ENCODE measurements at regions not wholly inside any gene's neighbourhood (a gene's known extent, or its start where the extent isn't known, plus 50 kb on each side); places are given as distances from the start of the nearest gene placed in this dataset.

- no peaks in the 10 kb centered on the region for H3K4me1 Mint-ChIP-seq
- DNase-seq (no peak), ATAC-seq (ENCODE audit: low read depth) (no peak)
- Histone ChIP-seq H3K79me2 (ENCODE audit: control insufficient read depth, insufficient read depth, low read length) (no peaks in the 10 kb centered on the region), H3K36me3 (replicated peaks in 1 of 2; ENCODE audit: control extremely low read depth in 1 of 2, control insufficient read depth in 1 of 2, extremely low read depth in 1 of 2, insufficient read depth in 2 of 2, low read length in 1 of 2) (no peaks in the 10 kb centered on the region), H3K9ac (ENCODE audit: low read length) (no peak overlapping the region), H3K4me3 (ENCODE audit: control extremely low read depth in 1 of 5, extremely low read depth in 1 of 5, insufficient read depth in 1 of 5, low read depth in 2 of 5, low read length in 4 of 5) (no peak overlapping the region), H3K27ac (ENCODE audit: low read length in 2 of 2) (no peak overlapping the region), H2AFZ (ENCODE audit: insufficient read depth, low read depth, low read length, poor library complexity, severe bottlenecking) (no peak overlapping the region), H3K4me2 (replicated peaks; ENCODE audit: low read depth, low read length, poor library complexity, severe bottlenecking) (no peak overlapping the region), H3K4me1 (ENCODE audit: control insufficient read depth in 2 of 2, insufficient read depth in 2 of 2, low read length in 2 of 2) (no peaks in the 10 kb centered on the region), H4K20me1 (ENCODE audit: control insufficient read depth, insufficient read depth, low read length, poor library complexity, severe bottlenecking) (no peaks in the 10 kb centered on the region), H3K9me3 (ENCODE audit: control extremely low read depth in 1 of 3, control insufficient read depth in 2 of 3, insufficient read depth in 1 of 3, low read length in 2 of 3) (no peaks in the 10 kb centered on the region), H3K27me3 (replicated peaks in 1 of 4; ENCODE audit: control extremely low read depth in 1 of 4, control insufficient read depth in 3 of 4, insufficient read depth in 4 of 4, low read length in 3 of 4) (no peaks in the 10 kb centered on the region)
- ChIA-PET POLR2A (no interaction called here), CTCF (no interaction called here)
- no peak for TF ChIP-seq EZH2 (IDR thresholded peaks at IDR 0.05; ENCODE audit: borderline replicate concordance, insufficient read depth, low read depth, low read length, poor library complexity, severe bottlenecking)
- TF ChIP-seq CTCF (IDR thresholded peaks at IDR 0.05) = no peak
- intact Hi-C loops (cut with micrococcal nuclease) = no loop called here
- no peaks in the 10 kb centered on the region for H3K27me3 Mint-ChIP-seq
- no peak overlapping the region for H3K27ac Mint-ChIP-seq
- H3K9me3 Mint-ChIP-seq (ENCODE audit: insufficient read depth) = peaks cover 8% of the 10 kb centered on the region
- H3K4me3 Mint-ChIP-seq = no peak overlapping the region
Measured at GRCh38 chr2:107282135-107282534, 396.2 kb upstream of the ST6GAL2 start.

- H3K27me3 ChIP-seq (replicated peaks in 1 of 4; ENCODE audit: control extremely low read depth in 1 of 4, control insufficient read depth in 3 of 4, insufficient read depth in 4 of 4, low read length in 3 of 4) = no peaks in the 10 kb centered on the region
- ChIA-PET CTCF (no interaction called here), POLR2A (no interaction called here)
- Mint-ChIP-seq H3K4me3 (no peak overlapping the region), H3K4me1 (no peaks in the 10 kb centered on the region), H3K27me3 (no peaks in the 10 kb centered on the region), H3K27ac (no peak overlapping the region), H3K9me3 (ENCODE audit: insufficient read depth) (peaks cover 5% of the 10 kb centered on the region)
- no peak overlapping the region for H3K4me3 ChIP-seq (ENCODE audit: control extremely low read depth in 1 of 5, extremely low read depth in 1 of 5, insufficient read depth in 1 of 5, low read depth in 2 of 5, low read length in 4 of 5)
- H3K4me1 ChIP-seq (ENCODE audit: control insufficient read depth in 2 of 2, insufficient read depth in 2 of 2, low read length in 2 of 2) = no peaks in the 10 kb centered on the region
- ATAC-seq (ENCODE audit: low read depth) (no peak), DNase-seq (no peak)
- H4K20me1 ChIP-seq (ENCODE audit: control insufficient read depth, insufficient read depth, low read length, poor library complexity, severe bottlenecking) = no peaks in the 10 kb centered on the region
- WGBS (ENCODE audit: insufficient coverage) = 78% methylated on average over 2 of the region's 3 CpGs
- H3K36me3 ChIP-seq (replicated peaks in 1 of 2; ENCODE audit: control extremely low read depth in 1 of 2, control insufficient read depth in 1 of 2, extremely low read depth in 1 of 2, insufficient read depth in 2 of 2, low read length in 1 of 2) = no peaks in the 10 kb centered on the region
- H3K4me2 ChIP-seq (replicated peaks; ENCODE audit: low read depth, low read length, poor library complexity, severe bottlenecking) = no peak overlapping the region
- H2AFZ ChIP-seq (ENCODE audit: insufficient read depth, low read depth, low read length, poor library complexity, severe bottlenecking) = no peak overlapping the region
- intact Hi-C loops (cut with micrococcal nuclease) = no loop called here
- peaks cover 0 to 7% (median 0%) of the 10 kb centered on the region in 3 donors for H3K9me3 ChIP-seq (ENCODE audit: control extremely low read depth in 1 of 3, control insufficient read depth in 2 of 3, insufficient read depth in 1 of 3, low read length in 2 of 3)
- H3K27ac ChIP-seq (ENCODE audit: low read length in 2 of 2) = no peak overlapping the region
- H3K9ac ChIP-seq (ENCODE audit: low read length) = no peak overlapping the region
- H3K79me2 ChIP-seq (ENCODE audit: control insufficient read depth, insufficient read depth, low read length) = no peaks in the 10 kb centered on the region
- TF ChIP-seq CTCF (IDR thresholded peaks at IDR 0.05) (no peak), EZH2 (IDR thresholded peaks at IDR 0.05; ENCODE audit: borderline replicate concordance, insufficient read depth, low read depth, low read length, poor library complexity, severe bottlenecking) (no peak)
Measured at GRCh38 chr2:107285621-107286299, 399.8 kb upstream of the ST6GAL2 start.

All from B cell (primary cell).